ENCODE measurements at regions not wholly inside any gene's neighbourhood (a gene's known extent, or its start where the extent isn't known, plus 50 kb on each side); places are given as distances from the start of the nearest gene placed in this dataset.

- Histone ChIP-seq H3K4me2 (ENCODE audit: low read depth, low read length, poor library complexity, severe bottlenecking) (no peak overlapping the region), H3K27ac (ENCODE audit: low read length) (no peak overlapping the region), H4K20me1 (ENCODE audit: insufficient read depth, low read depth, low read length) (no peaks in the 10 kb centered on the region), H2AFZ (ENCODE audit: low read length) (no peak overlapping the region), H3K4me1 (ENCODE audit: low read length) (no peaks in the 10 kb centered on the region), H3K79me2 (ENCODE audit: low read length) (no peaks in the 10 kb centered on the region), H3K9me3 (ENCODE audit: low read length) (no peaks in the 10 kb centered on the region), H3K4me3 (ENCODE audit: low read length) (no peak overlapping the region), H3K36me3 (ENCODE audit: insufficient read depth, low read length) (no peaks in the 10 kb centered on the region), H3K9me2 (replicated peaks; ENCODE audit: insufficient read depth, low read length) (no peaks in the 10 kb centered on the region), H3K9ac (ENCODE audit: low read length) (no peak overlapping the region), H3K27me3 (ENCODE audit: low read length) (no peaks in the 10 kb centered on the region)
- DNase-seq: no peak
These were observed 825.2 kb downstream of the AACS start for GRCh38 chr12:125890366-125890905.

- H3K27me3 ChIP-seq (ENCODE audit: low read length): no peaks in the 10 kb centered on the region
- no peak overlapping the region for H3K4me2 ChIP-seq (ENCODE audit: low read depth, low read length, poor library complexity, severe bottlenecking)
- no peak for DNase-seq
- no peaks in the 10 kb centered on the region for H4K20me1 ChIP-seq (ENCODE audit: insufficient read depth, low read depth, low read length)
- no peak overlapping the region for H2AFZ ChIP-seq (ENCODE audit: low read length)
- H3K36me3 ChIP-seq (ENCODE audit: insufficient read depth, low read length): no peaks in the 10 kb centered on the region
- H3K4me1 ChIP-seq (ENCODE audit: low read length): no peaks in the 10 kb centered on the region
- H3K9me2 ChIP-seq (replicated peaks; ENCODE audit: insufficient read depth, low read length): no peaks in the 10 kb centered on the region
- H3K79me2 ChIP-seq (ENCODE audit: low read length): no peaks in the 10 kb centered on the region
- no peak overlapping the region for H3K4me3 ChIP-seq (ENCODE audit: low read length)
- H3K9me3 ChIP-seq (ENCODE audit: low read length): no peaks in the 10 kb centered on the region
- H3K27ac ChIP-seq (ENCODE audit: low read length): no peak overlapping the region
- no peak overlapping the region for H3K9ac ChIP-seq (ENCODE audit: low read length)
These were observed 825.7 kb downstream of the AACS start for GRCh38 chr12:125890971-125891370.

GRCh38 chr12:125892276-125892675 is 827.0 kb downstream of the AACS start:
- no peak for DNase-seq
- no peaks in the 10 kb centered on the region for H3K9me3 ChIP-seq (ENCODE audit: low read length)
- no peak overlapping the region for H3K4me2 ChIP-seq (ENCODE audit: low read depth, low read length, poor library complexity, severe bottlenecking)
- H4K20me1 ChIP-seq (ENCODE audit: insufficient read depth, low read depth, low read length): no peaks in the 10 kb centered on the region
- no peaks in the 10 kb centered on the region for H3K4me1 ChIP-seq (ENCODE audit: low read length)
- no peak overlapping the region for H3K4me3 ChIP-seq (ENCODE audit: low read length)
- no peak overlapping the region for H2AFZ ChIP-seq (ENCODE audit: low read length)
- no peaks in the 10 kb centered on the region for H3K36me3 ChIP-seq (ENCODE audit: insufficient read depth, low read length)
- H3K27ac ChIP-seq (ENCODE audit: low read length): no peak overlapping the region
- H3K27me3 ChIP-seq (ENCODE audit: low read length): no peaks in the 10 kb centered on the region
- no peaks in the 10 kb centered on the region for H3K9me2 ChIP-seq (replicated peaks; ENCODE audit: insufficient read depth, low read length)
- no peak overlapping the region for H3K9ac ChIP-seq (ENCODE audit: low read length)
- H3K79me2 ChIP-seq (ENCODE audit: low read length): no peaks in the 10 kb centered on the region

- Histone ChIP-seq H3K4me1 (ENCODE audit: low read length) (no peaks in the 10 kb centered on the region), H3K9ac (ENCODE audit: low read length) (no peak overlapping the region), H3K4me3 (ENCODE audit: low read length) (no peak overlapping the region), H3K27ac (ENCODE audit: low read length) (no peak overlapping the region), H4K20me1 (ENCODE audit: insufficient read depth, low read depth, low read length) (no peaks in the 10 kb centered on the region), H3K36me3 (ENCODE audit: insufficient read depth, low read length) (no peaks in the 10 kb centered on the region), H2AFZ (ENCODE audit: low read length) (no peak overlapping the region), H3K79me2 (ENCODE audit: low read length) (no peaks in the 10 kb centered on the region), H3K9me2 (replicated peaks; ENCODE audit: insufficient read depth, low read length) (no peaks in the 10 kb centered on the region), H3K27me3 (ENCODE audit: low read length) (no peaks in the 10 kb centered on the region), H3K9me3 (ENCODE audit: low read length) (no peaks in the 10 kb centered on the region; the same call in 1 of the 2 replicates), H3K4me2 (ENCODE audit: low read depth, low read length, poor library complexity, severe bottlenecking) (no peak overlapping the region)
- DNase-seq: no peak
These were observed 837.8 kb downstream of the AACS start for GRCh38 chr12:125902991-125903390.

DNA sequence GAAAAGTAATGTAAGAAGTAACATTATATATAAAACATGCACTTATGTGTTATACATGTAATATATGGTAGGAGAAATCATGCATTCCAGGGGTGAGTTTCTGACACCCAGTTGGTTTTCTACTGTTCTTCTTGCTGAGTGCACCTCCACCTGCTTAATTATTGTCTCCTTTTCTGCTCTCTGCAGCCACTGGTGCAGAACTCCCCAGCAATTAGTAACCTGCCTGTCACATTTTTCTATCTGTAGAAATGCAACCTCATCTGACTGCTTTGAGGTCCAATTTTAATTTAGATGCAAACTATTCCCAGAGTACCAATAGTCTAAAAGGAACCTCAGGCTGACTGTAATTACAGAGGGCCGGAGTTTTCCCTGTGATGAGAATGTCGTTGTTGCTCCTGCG is 842.1 kb downstream of the AACS start:
- no peak overlapping the region for H2AFZ ChIP-seq (ENCODE audit: low read length)
- no peaks in the 10 kb centered on the region for H3K4me1 ChIP-seq (ENCODE audit: low read length)
- H3K27ac ChIP-seq (ENCODE audit: low read length): no peak overlapping the region
- H3K27me3 ChIP-seq (ENCODE audit: low read length): no peaks in the 10 kb centered on the region
- no peaks in the 10 kb centered on the region for H3K9me2 ChIP-seq (replicated peaks; ENCODE audit: insufficient read depth, low read length)
- no peaks in the 10 kb centered on the region for H3K36me3 ChIP-seq (ENCODE audit: insufficient read depth, low read length)
- H3K9me3 ChIP-seq (ENCODE audit: low read length): peaks cover 2% of the 10 kb centered on the region; the same call in 1 of the 2 replicates
- no peaks in the 10 kb centered on the region for H3K79me2 ChIP-seq (ENCODE audit: low read length)
- DNase-seq: no peak
- no peak overlapping the region for H3K4me2 ChIP-seq (ENCODE audit: low read depth, low read length, poor library complexity, severe bottlenecking)
- no peaks in the 10 kb centered on the region for H4K20me1 ChIP-seq (ENCODE audit: insufficient read depth, low read depth, low read length)
- H3K9ac ChIP-seq (ENCODE audit: low read length): no peak overlapping the region
- H3K4me3 ChIP-seq (ENCODE audit: low read length): no peak overlapping the region

GRCh38 chr12:125919856-125920470 is 854.7 kb downstream of the AACS start:
- no peak overlapping the region for H3K9ac ChIP-seq (ENCODE audit: low read length)
- H3K4me2 ChIP-seq (ENCODE audit: low read depth, low read length, poor library complexity, severe bottlenecking): no peak overlapping the region
- H4K20me1 ChIP-seq (ENCODE audit: insufficient read depth, low read depth, low read length): no peaks in the 10 kb centered on the region
- no peak for DNase-seq
- no peaks in the 10 kb centered on the region for H3K27me3 ChIP-seq (ENCODE audit: low read length)
- no peaks in the 10 kb centered on the region for H3K9me2 ChIP-seq (replicated peaks; ENCODE audit: insufficient read depth, low read length)
- H3K79me2 ChIP-seq (ENCODE audit: low read length): no peaks in the 10 kb centered on the region
- H3K4me3 ChIP-seq (ENCODE audit: low read length): no peak overlapping the region
- H3K27ac ChIP-seq (ENCODE audit: low read length): no peak overlapping the region
- H3K9me3 ChIP-seq (ENCODE audit: low read length): no peaks in the 10 kb centered on the region
- H3K36me3 ChIP-seq (ENCODE audit: insufficient read depth, low read length): no peaks in the 10 kb centered on the region
- H3K4me1 ChIP-seq (ENCODE audit: low read length): no peaks in the 10 kb centered on the region
- H2AFZ ChIP-seq (ENCODE audit: low read length): no peak overlapping the region

GRCh38 chr12:125922330-125922729 is 857.1 kb downstream of the AACS start:
- Histone ChIP-seq H3K27ac (ENCODE audit: low read length) (no peak overlapping the region), H3K4me2 (ENCODE audit: low read depth, low read length, poor library complexity, severe bottlenecking) (no peak overlapping the region), H2AFZ (ENCODE audit: low read length) (no peak overlapping the region), H3K79me2 (ENCODE audit: low read length) (no peaks in the 10 kb centered on the region), H3K9ac (ENCODE audit: low read length) (no peak overlapping the region), H3K4me3 (ENCODE audit: low read length) (no peak overlapping the region), H3K36me3 (ENCODE audit: insufficient read depth, low read length) (no peaks in the 10 kb centered on the region), H3K27me3 (ENCODE audit: low read length) (no peaks in the 10 kb centered on the region), H3K9me2 (replicated peaks; ENCODE audit: insufficient read depth, low read length) (no peaks in the 10 kb centered on the region), H4K20me1 (ENCODE audit: insufficient read depth, low read depth, low read length) (no peaks in the 10 kb centered on the region), H3K4me1 (ENCODE audit: low read length) (no peaks in the 10 kb centered on the region), H3K9me3 (ENCODE audit: low read length) (no peaks in the 10 kb centered on the region)
- no peak for DNase-seq

GRCh38 chr12:125936502-125936901 is 871.3 kb downstream of the AACS start:
- Histone ChIP-seq H3K4me1 (ENCODE audit: low read length) (no peaks in the 10 kb centered on the region), H3K4me2 (ENCODE audit: low read depth, low read length, poor library complexity, severe bottlenecking) (no peak overlapping the region), H3K79me2 (ENCODE audit: low read length) (no peaks in the 10 kb centered on the region), H3K9ac (ENCODE audit: low read length) (no peak overlapping the region), H3K4me3 (ENCODE audit: low read length) (no peak overlapping the region), H3K27me3 (ENCODE audit: low read length) (no peaks in the 10 kb centered on the region), H2AFZ (ENCODE audit: low read length) (no peak overlapping the region), H4K20me1 (ENCODE audit: insufficient read depth, low read depth, low read length) (no peaks in the 10 kb centered on the region), H3K9me2 (replicated peaks; ENCODE audit: insufficient read depth, low read length) (no peaks in the 10 kb centered on the region), H3K27ac (ENCODE audit: low read length) (no peak overlapping the region), H3K9me3 (ENCODE audit: low read length) (no peaks in the 10 kb centered on the region), H3K36me3 (ENCODE audit: insufficient read depth, low read length) (no peaks in the 10 kb centered on the region)
- no peak for DNase-seq
